Neural progenitor cell (in vitro differentiated cells): ENCODE measurements at regions not wholly inside any gene's neighbourhood (a gene's known extent, or its start where the extent isn't known, plus 50 kb on each side); places are given as distances from the start of the nearest gene placed in this dataset.

ENCODE experiments used
- CTCF ChIP-seq: fragments of 200-600 bp; sonication (generic); IDR thresholded peaks from 2 replicates; pipeline ENCODE4 v1.5.1; 2017; ENCODE audit warnings: antibody characterized with exemption, mild to moderate bottlenecking
- EZH2 ChIP-seq: fragments of 200-600 bp; sonication (generic); IDR thresholded peaks from 2 replicates; pipeline ENCODE4 v1.6.1; 2017; ENCODE audit warnings: antibody characterized with exemption, mild to moderate bottlenecking, moderate library complexity

DNA sequence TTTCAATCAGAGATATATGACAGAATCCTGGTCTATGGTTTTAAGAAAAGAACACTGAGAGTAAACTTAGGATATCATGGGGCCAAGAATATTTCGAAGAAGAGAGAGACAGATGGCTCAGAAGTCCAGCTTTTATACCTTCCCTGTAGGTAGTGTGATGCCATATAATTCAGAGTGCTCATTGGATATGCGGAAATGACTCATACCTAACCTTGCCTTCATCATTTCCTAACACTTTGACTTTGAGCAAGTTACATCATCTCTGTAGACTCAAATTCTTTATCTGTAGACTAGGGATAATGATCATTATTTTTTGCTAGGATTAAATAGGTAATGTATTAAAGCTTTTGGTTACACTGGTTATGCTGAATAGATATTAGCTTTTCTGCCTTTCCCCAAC is 461.6 kb upstream of the CNTNAP5 start:
- TF ChIP-seq CTCF (no peak), EZH2 (no peak)
